Thyroid gland (tissue), 4 donors: ENCODE measurements at regions not wholly inside any gene's neighbourhood (a gene's known extent, or its start where the extent isn't known, plus 50 kb on each side); places are given as distances from the start of the nearest gene placed in this dataset.

Experiments
- DNase-seq, 2 donors: peaks; one replicate each; pipeline ENCODE4 v3.0.0-alpha.2; 2019
- H3K27ac ChIP-seq, 3 donors: fragments of 200-600 bp; sonication (generic); 1 replicate in 2 of 3; 2 replicates in 1 of 3; pipeline ENCODE4 v1.5.1; 2016 to 2019; ENCODE audit warnings: mild to moderate bottlenecking in 1 of 3, moderate library complexity in 1 of 3
- H3K27me3 ChIP-seq: fragments of 200-600 bp; sonication (generic); one replicate; pipeline ENCODE4 v1.5.1; 2019
- H3K36me3 ChIP-seq, 2 donors: fragments of 200-600 bp; sonication (generic); one replicate each; pipeline ENCODE4 v1.5.1; 2016 to 2019
- H3K4me1 ChIP-seq, 2 donors: fragments of 200-600 bp; sonication (generic); one replicate each; pipeline ENCODE4 v1.5.1; 2017 to 2019
- H3K4me3 ChIP-seq, 3 donors: fragments of 200-600 bp; sonication (generic); replicated peaks in 1 of 3; 1 replicate in 2 of 3; 2 replicates in 1 of 3; pipeline ENCODE4 v1.5.1; 2016; ENCODE audit warnings: mild to moderate bottlenecking in 1 of 3
- H3K9me3 ChIP-seq: fragments of 200-600 bp; sonication (generic); one replicate; pipeline ENCODE4 v1.5.1; 2017
- CTCF ChIP-seq, 6 experiments: fragments of 200-600 bp in 3 of 6; fragments of 450-650 bp in 3 of 6; sonication (generic) in 3 of 6; IDR thresholded peaks; one replicate each; pipeline ENCODE4 v1.5.1; 2016 to 2019; ENCODE audit warnings: antibody characterized with exemption in 6 of 6, mild to moderate bottlenecking in 2 of 6, inconsistent platforms in 1 of 6, moderate library complexity in 1 of 6
- POLR2A ChIP-seq, 2 donors: fragments of 450-650 bp; IDR thresholded peaks; one replicate each; pipeline ENCODE4 v1.6.1; 2017; ENCODE audit warnings: antibody characterized with exemption in 2 of 2, mild to moderate bottlenecking in 2 of 2, moderate library complexity in 1 of 2
- WGBS, 2 donors: methylation state at CpG; one replicate each; pipeline ENCODE4 v1.1.5; 2017; 5-methylcytosine and 5-hydroxymethylcytosine counted together
- intact Hi-C: fragments of 100-400 bp; cut with DNase I; formaldehyde crosslinking; loops from one replicate; pipeline ENCODE4 v1.15.1; 2023

GRCh38 chr19:27777242-27777641, 1435.7 kb downstream of the UQCRFS1 start:
- intact Hi-C loops: no loop called here
- Histone ChIP-seq H3K4me3 (no peak overlapping the region), H3K4me1 (no peaks in the 10 kb centered on the region), H3K27ac (no peak overlapping the region), H3K9me3 (no peaks in the 10 kb centered on the region), H3K27me3 (no peaks in the 10 kb centered on the region), H3K36me3 (no peaks in the 10 kb centered on the region)
- 97% methylated on average over 7 of the region's 7 CpGs for WGBS, 2 donors
- TF ChIP-seq CTCF (IDR thresholded peaks at IDR 0.05) (no peak), POLR2A (IDR thresholded peaks at IDR 0.05) (no peak)
- no peak for DNase-seq

GRCh38 chr19:27776524-27776923, 1436.4 kb downstream of the UQCRFS1 start:
- intact Hi-C loops: no loop called here
- TF ChIP-seq POLR2A (IDR thresholded peaks at IDR 0.05) (no peak), CTCF (IDR thresholded peaks at IDR 0.05) (no peak)
- no peaks in the 10 kb centered on the region for H3K27me3 ChIP-seq
- H3K4me3 ChIP-seq: no peak overlapping the region
- no peak for DNase-seq
- H3K36me3 ChIP-seq: no peaks in the 10 kb centered on the region
- no peaks in the 10 kb centered on the region for H3K9me3 ChIP-seq
- H3K4me1 ChIP-seq: no peaks in the 10 kb centered on the region
- 95 to 98% methylated on average over 3 of the region's 3 CpGs for WGBS, 2 donors
- H3K27ac ChIP-seq: no peak overlapping the region

GRCh38 chr19:27776020-27776419, 1436.9 kb downstream of the UQCRFS1 start:
- no peaks in the 10 kb centered on the region for H3K4me1 ChIP-seq
- H3K4me3 ChIP-seq: no peak overlapping the region
- WGBS, 2 donors: 93 to 94% methylated on average over 8 of the region's 8 CpGs
- no peaks in the 10 kb centered on the region for H3K27me3 ChIP-seq
- intact Hi-C loops: no loop called here
- no peak for TF ChIP-seq CTCF (IDR thresholded peaks at IDR 0.05)
- no peak for TF ChIP-seq POLR2A (IDR thresholded peaks at IDR 0.05)
- H3K9me3 ChIP-seq: no peaks in the 10 kb centered on the region
- H3K27ac ChIP-seq: no peak overlapping the region
- DNase-seq: no peak
- H3K36me3 ChIP-seq: no peaks in the 10 kb centered on the region

- H3K9me3 ChIP-seq: no peaks in the 10 kb centered on the region
- no peak for DNase-seq
- no peak overlapping the region for H3K4me3 ChIP-seq
- intact Hi-C loops: no loop called here
- TF ChIP-seq CTCF (IDR thresholded peaks at IDR 0.05) (no peak), POLR2A (IDR thresholded peaks at IDR 0.05) (no peak)
- WGBS, 2 donors: 96 to 97% methylated on average over 6 of the region's 6 CpGs
- H3K27ac ChIP-seq: no peak overlapping the region
- no peaks in the 10 kb centered on the region for H3K4me1 ChIP-seq
- no peaks in the 10 kb centered on the region for H3K27me3 ChIP-seq
- no peaks in the 10 kb centered on the region for H3K36me3 ChIP-seq
Measured at GRCh38 chr19:27775395-27775794, 1437.6 kb downstream of the UQCRFS1 start.

- H3K27ac ChIP-seq: no peak overlapping the region
- TF ChIP-seq CTCF (IDR thresholded peaks at IDR 0.05): no peak
- TF ChIP-seq POLR2A (IDR thresholded peaks at IDR 0.05): no peak
- H3K4me3 ChIP-seq: no peak overlapping the region
- no peaks in the 10 kb centered on the region for H3K9me3 ChIP-seq
- no peak for DNase-seq
- intact Hi-C loops: no loop called here
- no peaks in the 10 kb centered on the region for H3K27me3 ChIP-seq
- H3K36me3 ChIP-seq: no peaks in the 10 kb centered on the region
- H3K4me1 ChIP-seq: no peaks in the 10 kb centered on the region
- 89 to 91% methylated on average over 7 of the region's 7 CpGs for WGBS, 2 donors
Measured at GRCh38 chr19:27774827-27775226, 1438.1 kb downstream of the UQCRFS1 start.
